Endodermal cell (in vitro differentiated cells): ENCODE measurements at regions not wholly inside any gene's neighbourhood (a gene's known extent, or its start where the extent isn't known, plus 50 kb on each side); places are given as distances from the start of the nearest gene placed in this dataset.

Experiments used
- DNase-seq: peaks from one replicate; pipeline ENCODE4 v3.0.0-alpha.2; 2017
- H3K27ac ChIP-seq: 2 replicates; pipeline ENCODE4 v1.5.1; 2013; ENCODE audit warnings: mild to moderate bottlenecking, low read depth, low read length, moderate library complexity
- H3K27me3 ChIP-seq: 2 replicates; pipeline ENCODE4 v1.6.1; 2013; ENCODE audit warnings: mild to moderate bottlenecking, low read length, moderate library complexity; ENCODE audit not compliant: insufficient read depth, control insufficient read depth, poor library complexity, severe bottlenecking
- H3K36me3 ChIP-seq: 2 replicates; pipeline ENCODE4 v1.7.0; 2013; ENCODE audit warnings: mild to moderate bottlenecking, low read length, moderate library complexity; ENCODE audit not compliant: control insufficient read depth, insufficient read depth
- H3K4me1 ChIP-seq: one replicate; pipeline ENCODE4 v1.7.0; 2013; ENCODE audit warnings: low read length; ENCODE audit not compliant: control insufficient read depth, insufficient read depth
- H3K4me3 ChIP-seq: 2 replicates; pipeline ENCODE4 v1.5.1; 2013; ENCODE audit warnings: mild to moderate bottlenecking, low read length, moderate library complexity
- H3K9ac ChIP-seq: 2 replicates; pipeline ENCODE4 v1.6.1; 2013; ENCODE audit warnings: mild to moderate bottlenecking, low read length, moderate library complexity; ENCODE audit not compliant: poor library complexity, severe bottlenecking; ENCODE audit errors: extremely low read depth
- H3K9me3 ChIP-seq: 2 replicates; pipeline ENCODE4 v1.6.1; 2013; ENCODE audit warnings: mild to moderate bottlenecking, low read length, moderate library complexity; ENCODE audit not compliant: control insufficient read depth
- H3K27ac Mint-ChIP-seq: 2 replicates; pipeline ENCODE4 v1.8.0; 2020; ENCODE audit warnings: mixed read lengths
- H3K27me3 Mint-ChIP-seq: 2 replicates; pipeline ENCODE4 v1.8.0; 2021; ENCODE audit warnings: mild to moderate bottlenecking, mixed read lengths; ENCODE audit not compliant: insufficient read depth
- H3K36me3 Mint-ChIP-seq: 2 replicates; pipeline ENCODE4 v1.8.0; 2020; ENCODE audit warnings: low read depth, mixed read lengths
- H3K4me1 Mint-ChIP-seq: 2 replicates; pipeline ENCODE4 v1.8.0; 2020; ENCODE audit warnings: mixed read lengths
- H3K4me3 Mint-ChIP-seq: 2 replicates; pipeline ENCODE4 v1.8.0; 2020; ENCODE audit warnings: mild to moderate bottlenecking, moderate library complexity, mixed read lengths
- H3K9me3 Mint-ChIP-seq: 2 replicates; pipeline ENCODE4 v1.8.0; 2020; ENCODE audit warnings: mild to moderate bottlenecking, mixed read lengths
- CTCF ChIP-seq: fragments of 200-600 bp; sonication (generic); conservative IDR thresholded peaks from 2 replicates; pipeline ENCODE4 v1.5.0; 2021; ENCODE audit warnings: antibody characterized with exemption, mild to moderate bottlenecking
- WGBS, 2 experiments: methylation state at CpG; one replicate each; pipeline versions ENCODE4 v1.1.5 to v1.1.7; 2013; ENCODE audit warnings: missing lambda C conversion rate in 2 of 2, mixed read lengths in 1 of 2; ENCODE audit not compliant: insufficient coverage in 1 of 2, insufficient read length in 1 of 2; 5-methylcytosine and 5-hydroxymethylcytosine counted together

GRCh38 chr2:107694667-107695066 is 132.0 kb upstream of the RGPD4 start:
- WGBS, 2 experiments = 91 to 100% methylated on average over 3 to 5 of the region's 5 CpGs

GRCh38 chr2:107697385-107697784 is 129.3 kb upstream of the RGPD4 start:
- TF ChIP-seq CTCF = no peak
- Mint-ChIP-seq H3K27me3 (no peaks in the 10 kb centered on the region), H3K4me1 (peaks cover 1% of the 10 kb centered on the region), H3K36me3 (no peaks in the 10 kb centered on the region), H3K9me3 (no peaks in the 10 kb centered on the region), H3K27ac (no peak overlapping the region), H3K4me3 (no peak overlapping the region)
- H3K4me3 ChIP-seq = no peak overlapping the region
- no peaks in the 10 kb centered on the region for H3K9me3 ChIP-seq
- H3K9ac ChIP-seq = no peak overlapping the region
- H3K27me3 ChIP-seq = no peaks in the 10 kb centered on the region
- H3K27ac ChIP-seq = no peak overlapping the region
- H3K4me1 ChIP-seq = no peaks in the 10 kb centered on the region
- H3K36me3 ChIP-seq = no peaks in the 10 kb centered on the region
- DNase-seq = no peak

More at GRCh38 chr2:107694667-107695066, 132.0 kb upstream of the RGPD4 start:
- no peaks in the 10 kb centered on the region for H3K36me3 Mint-ChIP-seq
- H3K36me3 ChIP-seq = no peaks in the 10 kb centered on the region
- H3K27ac Mint-ChIP-seq = no peak overlapping the region
- no peak overlapping the region for H3K4me3 ChIP-seq
- H3K27ac ChIP-seq = no peak overlapping the region
- TF ChIP-seq CTCF = no peak
- H3K4me1 Mint-ChIP-seq = peaks cover 1% of the 10 kb centered on the region
- no peaks in the 10 kb centered on the region for H3K27me3 ChIP-seq
- no peaks in the 10 kb centered on the region for H3K4me1 ChIP-seq
- H3K4me3 Mint-ChIP-seq = no peak overlapping the region
- H3K27me3 Mint-ChIP-seq = no peaks in the 10 kb centered on the region
- no peaks in the 10 kb centered on the region for H3K9me3 ChIP-seq
- no peak for DNase-seq
- H3K9ac ChIP-seq = no peak overlapping the region
- no peaks in the 10 kb centered on the region for H3K9me3 Mint-ChIP-seq

- 93 to 94% methylated on average over 2 to 3 of the region's 3 CpGs for WGBS, 2 experiments
- Mint-ChIP-seq H3K4me3 (no peak overlapping the region), H3K27ac (no peak overlapping the region), H3K9me3 (no peaks in the 10 kb centered on the region), H3K36me3 (no peaks in the 10 kb centered on the region), H3K4me1 (peaks cover 1% of the 10 kb centered on the region), H3K27me3 (no peaks in the 10 kb centered on the region)
- Histone ChIP-seq H3K36me3 (no peaks in the 10 kb centered on the region), H3K4me1 (no peaks in the 10 kb centered on the region), H3K4me3 (no peak overlapping the region), H3K9ac (no peak overlapping the region), H3K27ac (no peak overlapping the region), H3K27me3 (no peaks in the 10 kb centered on the region), H3K9me3 (no peaks in the 10 kb centered on the region)
- no peak for DNase-seq
- no peak for TF ChIP-seq CTCF
These were observed 127.8 kb upstream of the RGPD4 start for GRCh38 chr2:107698861-107699260.
